Spleen (tissue), 7 donors: ENCODE measurements at regions not wholly inside any gene's neighbourhood (a gene's known extent, or its start where the extent isn't known, plus 50 kb on each side); places are given as distances from the start of the nearest gene placed in this dataset.

Experiments used
- POLR2A ChIP-seq, 3 donors: fragments of 450-650 bp; IDR thresholded peaks; one replicate each; pipeline ENCODE4 v1.5.1; 2017; ENCODE audit warnings: antibody characterized with exemption in 3 of 3, mild to moderate bottlenecking in 1 of 3
- POLR2AphosphoS5 ChIP-seq, 3 donors: sonication (generic); formaldehyde crosslinking; IDR thresholded peaks; one replicate each; pipeline ENCODE4 v1.5.1; 2017; ENCODE audit warnings: antibody characterized with exemption in 3 of 3
- TF ChIP-seq, protein P1 (sequence below), 11 experiments: fragments of 200-600 bp in 7 of 11; fragments of 450-650 bp in 4 of 11; sonication (generic) in 4 of 11; IDR thresholded peaks in 8 of 11; conservative IDR thresholded peaks in 3 of 11; 1 replicate in 7 of 11; 2 replicates in 4 of 11; pipeline versions ENCODE4 v1.4.0 to v1.8.0; 2016 to 2021; ENCODE audit warnings: antibody characterized with exemption in 11 of 11, inconsistent platforms in 4 of 11, mild to moderate bottlenecking in 1 of 11
- donor health status: DM: no; HTN: no; CAD: no; lungs with moderate emphysema.
- donor health status: DM: no; HTN: no; CAD: no.
- donor health status: DM: no; HTN: no; CAD: no.

DNA sequence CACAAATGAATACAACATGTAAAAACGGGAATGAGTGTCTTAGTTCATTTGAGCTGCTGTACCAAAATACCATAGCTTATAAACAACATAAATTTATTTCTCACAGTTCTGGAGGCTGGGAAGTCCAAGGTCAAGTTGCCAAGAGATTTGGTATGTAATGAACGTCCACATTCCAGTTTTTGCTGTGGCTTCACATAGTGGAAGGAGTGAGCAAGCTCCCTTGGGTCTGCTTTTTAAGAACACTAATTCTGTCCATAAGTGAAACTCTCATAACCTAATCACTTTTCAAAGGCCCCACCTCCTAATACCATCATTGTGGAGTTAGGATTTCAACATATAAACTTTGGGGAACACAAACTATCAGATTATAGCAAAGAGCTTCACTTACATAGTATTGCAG is 1189.6 kb downstream of the PCDH9 start:
- TF ChIP-seq, protein P1, sequence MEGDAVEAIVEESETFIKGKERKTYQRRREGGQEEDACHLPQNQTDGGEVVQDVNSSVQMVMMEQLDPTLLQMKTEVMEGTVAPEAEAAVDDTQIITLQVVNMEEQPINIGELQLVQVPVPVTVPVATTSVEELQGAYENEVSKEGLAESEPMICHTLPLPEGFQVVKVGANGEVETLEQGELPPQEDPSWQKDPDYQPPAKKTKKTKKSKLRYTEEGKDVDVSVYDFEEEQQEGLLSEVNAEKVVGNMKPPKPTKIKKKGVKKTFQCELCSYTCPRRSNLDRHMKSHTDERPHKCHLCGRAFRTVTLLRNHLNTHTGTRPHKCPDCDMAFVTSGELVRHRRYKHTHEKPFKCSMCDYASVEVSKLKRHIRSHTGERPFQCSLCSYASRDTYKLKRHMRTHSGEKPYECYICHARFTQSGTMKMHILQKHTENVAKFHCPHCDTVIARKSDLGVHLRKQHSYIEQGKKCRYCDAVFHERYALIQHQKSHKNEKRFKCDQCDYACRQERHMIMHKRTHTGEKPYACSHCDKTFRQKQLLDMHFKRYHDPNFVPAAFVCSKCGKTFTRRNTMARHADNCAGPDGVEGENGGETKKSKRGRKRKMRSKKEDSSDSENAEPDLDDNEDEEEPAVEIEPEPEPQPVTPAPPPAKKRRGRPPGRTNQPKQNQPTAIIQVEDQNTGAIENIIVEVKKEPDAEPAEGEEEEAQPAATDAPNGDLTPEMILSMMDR (IDR thresholded peaks at IDR 0.05 in 8 of 11, conservative IDR thresholded peaks at IDR 0.05 in 3 of 11): no peak
- TF ChIP-seq POLR2AphosphoS5 (IDR thresholded peaks at IDR 0.05) (no peak), POLR2A (IDR thresholded peaks at IDR 0.05) (no peak)
